PC-9 (cell line): ENCODE measurements at regions not wholly inside any gene's neighbourhood (a gene's known extent, or its start where the extent isn't known, plus 50 kb on each side); places are given as distances from the start of the nearest gene placed in this dataset.

Experiments
- CTCF ChIP-seq: fragments of 200-600 bp; sonication (generic); conservative IDR thresholded peaks from 2 replicates; pipeline ENCODE4 v1.6.1; 2017; ENCODE audit warnings: mixed run types, antibody characterized with exemption, mild to moderate bottlenecking, moderate library complexity
- EZH2 ChIP-seq: fragments of 200-600 bp; sonication (generic); IDR thresholded peaks from 2 replicates; pipeline ENCODE4 v1.8.0; 2017; ENCODE audit warnings: antibody characterized with exemption, low read depth

GRCh38 chr5:15290953-15291352 is 209.0 kb upstream of the FBXL7 start:
- TF ChIP-seq CTCF (no peak), EZH2 (no peak)
